Mesendoderm (in vitro differentiated cells): ENCODE measurements at regions not wholly inside any gene's neighbourhood (a gene's known extent, or its start where the extent isn't known, plus 50 kb on each side); places are given as distances from the start of the nearest gene placed in this dataset.

Experiments
- DNase-seq: peaks from one replicate; pipeline ENCODE4 v3.0.0; 2013
- H2AK5ac ChIP-seq: 2 replicates; pipeline ENCODE4 v1.6.1; 2013; ENCODE audit warnings: low read length, inconsistent platforms
- H2BK120ac ChIP-seq: 2 replicates; pipeline ENCODE4 v1.6.1; 2013; ENCODE audit warnings: low read depth, mild to moderate bottlenecking, low read length, moderate library complexity, mixed read lengths
- H2BK15ac ChIP-seq: replicated peaks from 2 replicates; pipeline ENCODE4 v1.6.1; 2013; ENCODE audit warnings: low read depth, mild to moderate bottlenecking, moderate library complexity
- H2BK5ac ChIP-seq: 2 replicates; pipeline ENCODE4 v1.6.1; 2013; ENCODE audit warnings: low read length, inconsistent platforms
- H3K18ac ChIP-seq: 2 replicates; pipeline ENCODE4 v1.6.1; 2013; ENCODE audit warnings: mild to moderate bottlenecking, low read length, mixed read lengths
- H3K23ac ChIP-seq: one replicate; pipeline ENCODE4 v1.6.1; 2013; ENCODE audit warnings: low read length
- H3K27ac ChIP-seq: 2 replicates; pipeline ENCODE4 v1.5.1; 2013; ENCODE audit warnings: low read depth, mild to moderate bottlenecking, inconsistent platforms, low read length, moderate library complexity
- H3K27me3 ChIP-seq: 2 replicates; pipeline ENCODE4 v1.6.1; 2013; ENCODE audit warnings: low read length, control low read depth, mild to moderate bottlenecking, inconsistent platforms; ENCODE audit not compliant: insufficient read depth, poor library complexity
- H3K36me3 ChIP-seq: 2 replicates; pipeline ENCODE4 v1.6.1; 2013; ENCODE audit warnings: low read length, inconsistent platforms; ENCODE audit not compliant: control insufficient read depth, insufficient read depth
- H3K4ac ChIP-seq: one replicate; pipeline ENCODE4 v1.6.1; 2013; ENCODE audit warnings: low read depth, mild to moderate bottlenecking, low read length, moderate library complexity
- H3K4me1 ChIP-seq: 2 replicates; pipeline ENCODE4 v1.6.1; 2013; ENCODE audit warnings: low read depth, low read length, inconsistent platforms; ENCODE audit not compliant: control insufficient read depth
- H3K4me2 ChIP-seq: 2 replicates; pipeline ENCODE4 v1.6.1; 2013; ENCODE audit warnings: low read length
- H3K4me3 ChIP-seq: 2 replicates; pipeline ENCODE4 v1.5.1; 2013; ENCODE audit warnings: mild to moderate bottlenecking, low read length
- H3K56ac ChIP-seq: one replicate; pipeline ENCODE4 v1.6.1; 2013; ENCODE audit warnings: low read length
- H3K79me1 ChIP-seq: 2 replicates; pipeline ENCODE4 v1.6.1; 2013; ENCODE audit warnings: low read length, inconsistent platforms
- H3K79me2 ChIP-seq: 2 replicates; pipeline ENCODE4 v1.6.1; 2013; ENCODE audit warnings: mild to moderate bottlenecking, low read length; ENCODE audit not compliant: control insufficient read depth, insufficient read depth
- H3K9ac ChIP-seq: 2 replicates; pipeline ENCODE4 v1.6.1; 2013; ENCODE audit warnings: low read length, inconsistent platforms
- H4K5ac ChIP-seq: one replicate; pipeline ENCODE4 v1.6.1; 2013; ENCODE audit warnings: low read length
- H4K8ac ChIP-seq: one replicate; pipeline ENCODE4 v1.6.1; 2013; ENCODE audit warnings: low read depth, mild to moderate bottlenecking, control low read depth, low read length, moderate library complexity
- WGBS: extraction: QIAGEN DNeasy Blood & Tissue Kit; methylation state at CpG from one replicate; pipeline ENCODE4 v1.1.7; 2013; ENCODE audit warnings: low lambda C conversion rate, missing lambda C conversion rate; ENCODE audit not compliant: insufficient coverage; ENCODE audit errors: extremely low coverage; 5-methylcytosine and 5-hydroxymethylcytosine counted together

- Histone ChIP-seq H3K56ac (no peak overlapping the region), H2BK120ac (no peak overlapping the region), H4K5ac (no peak overlapping the region), H2BK15ac (no peak overlapping the region), H3K4ac (no peak overlapping the region), H3K18ac (no peak overlapping the region), H3K27me3 (no peaks in the 10 kb centered on the region), H3K27ac (no peak overlapping the region), H3K9ac (no peak overlapping the region), H3K4me2 (no peak overlapping the region), H3K4me1 (no peaks in the 10 kb centered on the region), H3K36me3 (no peaks in the 10 kb centered on the region), H3K79me1 (no peaks in the 10 kb centered on the region), H3K23ac (no peak overlapping the region), H4K8ac (no peak overlapping the region), H3K79me2 (no peaks in the 10 kb centered on the region), H2AK5ac (no peak overlapping the region), H3K4me3 (no peak overlapping the region), H2BK5ac (no peak overlapping the region)
- no CpG with 5 or more reads among the region's 14 CpGs for WGBS
- DNase-seq, result peak; percentile 64
Observed at GRCh38 chr7:47088329-47089067, 493.4 kb downstream of the TNS3 start.

- H3K36me3 ChIP-seq, result no peaks in the 10 kb centered on the region
- no CpG with 5 or more reads among the region's 2 CpGs for WGBS
Observed at GRCh38 chr7:47087866-47088265, 494.0 kb downstream of the TNS3 start.

GRCh38 chr7:47085491-47086275, 496.2 kb downstream of the TNS3 start:
- no peak overlapping the region for H3K23ac ChIP-seq
- H3K27ac ChIP-seq, result no peak overlapping the region
- H4K5ac ChIP-seq, result no peak overlapping the region
- H2BK120ac ChIP-seq, result no peak overlapping the region
- H3K36me3 ChIP-seq, result no peaks in the 10 kb centered on the region
- no peaks in the 10 kb centered on the region for H3K27me3 ChIP-seq
- no CpG with 5 or more reads among the region's 1 CpG for WGBS
- DNase-seq, result no peak
- H3K18ac ChIP-seq, result no peak overlapping the region
- H3K4ac ChIP-seq, result no peak overlapping the region
- H4K8ac ChIP-seq, result no peak overlapping the region
- H3K4me1 ChIP-seq, result no peaks in the 10 kb centered on the region
- H3K9ac ChIP-seq, result no peak overlapping the region
- H3K4me2 ChIP-seq, result no peak overlapping the region
- no peak overlapping the region for H2BK15ac ChIP-seq
- no peak overlapping the region for H3K56ac ChIP-seq
- H3K79me1 ChIP-seq, result no peaks in the 10 kb centered on the region
- H2BK5ac ChIP-seq, result no peak overlapping the region
- no peak overlapping the region for H3K4me3 ChIP-seq
- H2AK5ac ChIP-seq, result no peak overlapping the region
- H3K79me2 ChIP-seq, result no peaks in the 10 kb centered on the region

More at GRCh38 chr7:47087866-47088265, 494.0 kb downstream of the TNS3 start:
- no peak overlapping the region for H3K4ac ChIP-seq
- H3K23ac ChIP-seq, result no peak overlapping the region
- H2BK15ac ChIP-seq, result no peak overlapping the region
- no peak overlapping the region for H3K27ac ChIP-seq
- no peak overlapping the region for H4K5ac ChIP-seq
- H3K4me2 ChIP-seq, result no peak overlapping the region
- H2BK120ac ChIP-seq, result no peak overlapping the region
- H3K79me2 ChIP-seq, result no peaks in the 10 kb centered on the region
- no peak overlapping the region for H3K4me3 ChIP-seq
- no peak overlapping the region for H3K18ac ChIP-seq
- H4K8ac ChIP-seq, result no peak overlapping the region
- no peak overlapping the region for H2BK5ac ChIP-seq
- H3K9ac ChIP-seq, result no peak overlapping the region
- H3K56ac ChIP-seq, result no peak overlapping the region
- H3K79me1 ChIP-seq, result no peaks in the 10 kb centered on the region
- no peak overlapping the region for H2AK5ac ChIP-seq
- H3K4me1 ChIP-seq, result no peaks in the 10 kb centered on the region
- H3K27me3 ChIP-seq, result no peaks in the 10 kb centered on the region
- DNase-seq, result no peak

- no peak overlapping the region for H2BK120ac ChIP-seq
- no peak overlapping the region for H4K5ac ChIP-seq
- H3K4me3 ChIP-seq, result no peak overlapping the region
- no peaks in the 10 kb centered on the region for H3K79me2 ChIP-seq
- no peak overlapping the region for H2BK5ac ChIP-seq
- H2AK5ac ChIP-seq, result no peak overlapping the region
- H3K23ac ChIP-seq, result no peak overlapping the region
- H3K36me3 ChIP-seq, result no peaks in the 10 kb centered on the region
- no peaks in the 10 kb centered on the region for H3K79me1 ChIP-seq
- no peaks in the 10 kb centered on the region for H3K27me3 ChIP-seq
- H3K9ac ChIP-seq, result no peak overlapping the region
- H3K27ac ChIP-seq, result no peak overlapping the region
- no peak overlapping the region for H3K56ac ChIP-seq
- H2BK15ac ChIP-seq, result no peak overlapping the region
- no peak for DNase-seq
- no peak overlapping the region for H4K8ac ChIP-seq
- H3K4me2 ChIP-seq, result no peak overlapping the region
- no peaks in the 10 kb centered on the region for H3K4me1 ChIP-seq
- no peak overlapping the region for H3K18ac ChIP-seq
- WGBS, result no CpG with 5 or more reads among the region's 7 CpGs
- no peak overlapping the region for H3K4ac ChIP-seq
Observed at GRCh38 chr7:47083476-47084250, 498.2 kb downstream of the TNS3 start.

GRCh38 chr7:47080816-47081215, 501.1 kb downstream of the TNS3 start:
- no CpG with 5 or more reads among the region's 3 CpGs for WGBS
- H3K18ac ChIP-seq, result no peak overlapping the region
- no peak overlapping the region for H2AK5ac ChIP-seq
- H3K9ac ChIP-seq, result no peak overlapping the region
- H4K5ac ChIP-seq, result no peak overlapping the region
- H3K79me2 ChIP-seq, result no peaks in the 10 kb centered on the region
- H3K4me2 ChIP-seq, result no peak overlapping the region
- H3K27me3 ChIP-seq, result no peaks in the 10 kb centered on the region
- no peak overlapping the region for H3K23ac ChIP-seq
- H2BK15ac ChIP-seq, result no peak overlapping the region
- H3K79me1 ChIP-seq, result no peaks in the 10 kb centered on the region
- no peak overlapping the region for H3K4me3 ChIP-seq
- H3K27ac ChIP-seq, result no peak overlapping the region
- DNase-seq, result no peak
- H2BK120ac ChIP-seq, result no peak overlapping the region
- H3K36me3 ChIP-seq, result no peaks in the 10 kb centered on the region
- no peak overlapping the region for H2BK5ac ChIP-seq
- H3K56ac ChIP-seq, result no peak overlapping the region
- no peak overlapping the region for H3K4ac ChIP-seq
- no peak overlapping the region for H4K8ac ChIP-seq
- no peaks in the 10 kb centered on the region for H3K4me1 ChIP-seq
